ENCODE measurements at regions not wholly inside any gene's neighbourhood (a gene's known extent, or its start where the extent isn't known, plus 50 kb on each side); places are given as distances from the start of the nearest gene placed in this dataset.

DNA sequence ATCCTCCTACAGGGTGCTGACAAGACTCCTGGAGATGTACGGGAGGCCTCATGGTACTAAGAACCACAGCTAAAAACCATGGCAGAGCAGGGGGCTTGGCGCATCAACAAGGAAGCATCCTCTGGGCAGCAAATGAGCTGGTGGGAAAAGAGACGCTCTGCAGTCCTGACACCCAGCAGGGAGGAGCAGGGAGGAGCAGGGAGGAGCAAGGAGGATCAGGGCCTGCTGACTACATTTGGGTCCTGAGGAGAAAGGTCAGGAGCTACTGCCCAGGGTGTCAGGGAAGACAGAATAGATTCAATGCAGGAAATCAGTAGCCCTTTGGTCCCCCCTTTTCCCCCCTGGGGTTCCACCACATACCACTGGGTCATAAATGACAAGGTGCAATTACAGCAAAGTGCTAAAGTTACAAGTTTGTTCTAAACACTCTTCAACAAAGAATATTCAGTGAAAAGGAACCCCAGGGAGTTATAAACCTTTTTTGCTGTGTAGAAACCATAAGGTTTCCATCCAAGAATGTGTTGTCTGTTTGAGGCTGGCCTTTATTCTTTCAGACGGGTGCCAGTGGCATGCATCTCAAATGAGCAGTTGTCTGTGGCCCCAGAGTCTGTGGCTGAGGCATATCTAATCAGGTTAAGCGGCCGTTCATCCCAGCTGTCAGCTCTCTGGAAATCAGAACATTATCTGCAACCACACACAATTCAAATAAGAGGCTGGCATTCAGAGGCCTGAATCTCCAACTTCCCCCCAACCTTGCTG lies 325.0 kb downstream of the CDC5L start:
- no peak for DNase-seq (ENCODE audit: low read depth)

DNA sequence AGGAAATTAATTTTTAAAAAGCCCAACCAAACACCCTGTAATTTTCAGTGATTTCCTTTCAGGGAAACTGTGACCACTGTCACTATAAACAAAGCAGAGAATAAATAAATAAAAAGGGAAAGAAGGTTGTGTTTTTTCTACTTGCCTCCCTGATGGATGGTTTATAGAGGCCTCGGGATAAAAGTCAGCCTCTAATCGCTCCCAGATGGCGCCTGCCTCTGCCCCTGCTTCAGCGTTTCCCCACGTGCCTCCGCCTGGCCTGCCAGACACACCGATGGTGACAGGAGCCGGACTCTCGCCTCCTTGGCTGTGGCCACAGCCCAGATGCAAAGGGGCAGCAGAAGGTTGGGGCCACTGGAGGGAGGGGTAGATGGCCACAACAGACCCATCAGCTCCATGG lies 327.7 kb downstream of the CDC5L start:
- DNase-seq (ENCODE audit: low read depth) = no peak

DNA sequence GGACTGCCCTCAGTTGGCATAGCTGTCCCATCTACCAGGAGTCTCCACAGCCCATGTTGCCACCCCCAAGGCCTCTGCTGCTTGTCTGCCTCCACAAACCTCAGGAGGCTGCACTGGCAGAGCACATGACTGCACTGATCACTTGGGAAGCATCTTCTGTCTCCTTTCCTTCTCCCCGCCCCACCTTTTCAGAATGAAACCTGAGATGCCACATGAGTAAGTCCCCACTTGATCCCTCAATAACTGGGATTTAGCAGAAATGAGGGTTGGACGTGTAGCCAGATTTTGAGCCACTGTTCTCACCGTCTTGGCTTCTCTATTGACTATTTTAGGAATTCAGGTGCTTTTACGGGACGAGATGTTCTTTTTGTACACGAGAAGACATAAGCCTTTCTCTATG lies 328.4 kb downstream of the CDC5L start:
- no peak for DNase-seq (ENCODE audit: low read depth)

DNA sequence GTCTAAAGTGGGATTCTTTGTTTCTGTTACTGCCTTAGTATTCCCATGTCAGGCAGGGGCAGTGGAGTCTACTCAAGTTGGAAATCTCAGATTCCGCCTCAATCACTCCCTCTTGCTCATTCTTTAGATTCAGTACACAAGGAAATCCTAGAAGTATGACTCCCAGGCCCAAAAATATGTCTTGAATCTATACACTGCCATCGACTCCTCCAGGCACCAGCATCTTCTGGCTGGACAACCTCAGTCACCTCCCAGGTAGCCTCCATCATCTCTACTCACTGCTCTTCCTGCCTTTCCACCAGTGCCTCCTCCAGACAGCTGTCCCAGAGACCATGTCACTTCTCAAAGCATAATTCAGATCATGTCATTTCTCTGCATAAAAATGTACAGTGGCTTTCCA lies 329.9 kb downstream of the CDC5L start:
- DNase-seq (ENCODE audit: low read depth) = no peak

DNA sequence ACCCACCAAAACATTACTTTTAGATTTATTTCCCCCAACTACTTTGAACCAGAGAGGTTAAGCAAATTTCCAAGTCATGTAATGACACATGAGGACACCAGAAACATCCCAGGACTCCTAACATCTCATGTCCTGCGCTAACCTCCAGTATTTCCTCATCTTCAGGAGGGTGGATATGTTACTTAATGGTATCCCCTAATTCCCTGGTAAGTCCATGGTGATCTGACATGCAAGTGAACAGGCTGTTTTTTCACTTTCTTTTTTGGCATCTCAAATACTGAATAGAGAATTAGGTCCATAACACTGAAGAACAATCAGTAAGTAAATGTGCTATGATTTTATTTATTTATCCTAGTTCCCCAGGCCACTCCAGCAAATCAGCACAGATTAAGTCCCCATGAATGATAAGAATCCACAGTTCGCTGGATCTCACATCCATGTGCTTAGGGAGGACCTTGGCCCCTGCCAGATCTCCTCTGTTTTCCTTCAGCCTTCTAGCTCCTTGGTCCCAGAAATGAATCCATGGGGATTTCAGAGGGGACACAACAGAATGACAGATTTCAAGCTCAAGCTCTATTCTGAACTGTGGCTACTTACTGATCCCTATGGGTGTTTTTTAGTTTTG lies 334.6 kb downstream of the CDC5L start:
- no peak for DNase-seq (ENCODE audit: low read depth)

DNA sequence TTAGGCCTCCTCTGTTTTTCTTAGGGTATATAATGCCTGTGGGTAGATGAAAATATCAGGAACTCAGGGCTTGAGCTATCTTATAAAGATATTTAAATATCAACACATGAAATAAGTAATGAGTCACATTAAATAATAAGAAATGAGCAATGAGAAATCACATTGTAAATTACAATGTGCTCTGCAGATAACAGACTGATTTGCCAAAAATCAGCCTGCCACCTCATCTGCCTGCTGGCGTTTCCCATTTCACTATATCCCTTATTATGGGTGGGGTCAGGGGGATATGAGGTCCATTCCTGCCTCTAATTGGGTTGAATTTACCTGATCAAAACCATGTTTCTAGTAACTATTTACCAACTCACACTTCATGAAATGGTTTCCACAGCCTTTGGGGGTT lies 335.2 kb downstream of the CDC5L start:
- DNase-seq (ENCODE audit: low read depth) = no peak

DNA sequence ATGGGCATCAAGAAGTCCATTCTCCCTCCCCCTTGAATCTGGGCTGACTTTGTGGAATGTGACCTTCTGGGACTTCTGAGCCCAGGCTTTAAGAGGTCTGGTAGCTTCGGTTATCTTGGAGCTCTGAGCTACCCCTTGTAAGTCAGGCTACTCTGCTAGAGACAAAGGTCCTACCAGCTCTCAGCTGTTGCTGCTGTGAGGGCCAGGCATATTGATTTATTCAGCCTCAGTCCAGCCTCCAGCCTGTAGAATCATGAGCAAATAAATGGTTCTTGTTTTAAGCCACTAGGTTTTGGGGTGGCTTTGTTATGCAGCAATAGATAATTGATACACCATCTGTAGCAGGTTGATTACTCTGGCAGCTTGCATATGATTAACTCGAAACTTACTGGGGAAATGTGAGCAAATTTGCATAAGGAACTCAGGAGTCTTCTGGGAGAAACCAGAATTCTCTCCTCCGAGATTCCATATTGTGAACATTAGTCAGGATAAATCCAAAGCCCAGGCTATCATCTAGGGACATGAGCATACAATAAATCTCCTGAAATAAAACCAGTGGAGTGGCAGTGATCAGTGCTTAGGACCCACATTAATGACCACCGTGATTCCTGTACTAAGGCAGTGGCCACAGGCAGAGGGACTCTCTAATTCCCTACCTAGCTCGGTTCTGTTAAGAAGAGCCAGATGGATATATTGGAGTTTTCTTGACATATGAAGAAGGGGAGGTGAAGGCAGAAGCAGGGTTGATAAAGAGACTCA lies 336.1 kb downstream of the CDC5L start:
- DNase-seq (ENCODE audit: low read depth) = no peak

DNA sequence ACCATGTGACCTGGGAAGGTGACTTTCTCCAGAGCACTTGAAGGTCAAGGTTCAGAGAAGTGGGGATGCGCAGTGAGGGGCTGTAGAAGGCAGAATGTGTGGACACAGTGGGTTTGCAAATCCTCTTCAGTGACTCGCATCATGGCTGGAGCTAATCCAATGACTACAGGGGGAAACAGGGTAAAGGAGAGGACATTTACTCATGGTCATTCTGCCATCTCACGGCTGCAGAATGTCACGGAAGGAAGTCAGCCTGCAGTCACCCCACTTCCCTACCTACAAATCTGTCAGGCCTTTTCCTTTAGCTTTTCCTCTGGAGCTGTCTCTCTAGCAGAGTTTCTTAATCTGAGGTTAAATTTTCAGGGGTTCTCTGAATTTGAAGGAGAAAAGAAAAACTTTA lies 337.6 kb downstream of the CDC5L start:
- DNase-seq (ENCODE audit: low read depth) = no peak

DNA sequence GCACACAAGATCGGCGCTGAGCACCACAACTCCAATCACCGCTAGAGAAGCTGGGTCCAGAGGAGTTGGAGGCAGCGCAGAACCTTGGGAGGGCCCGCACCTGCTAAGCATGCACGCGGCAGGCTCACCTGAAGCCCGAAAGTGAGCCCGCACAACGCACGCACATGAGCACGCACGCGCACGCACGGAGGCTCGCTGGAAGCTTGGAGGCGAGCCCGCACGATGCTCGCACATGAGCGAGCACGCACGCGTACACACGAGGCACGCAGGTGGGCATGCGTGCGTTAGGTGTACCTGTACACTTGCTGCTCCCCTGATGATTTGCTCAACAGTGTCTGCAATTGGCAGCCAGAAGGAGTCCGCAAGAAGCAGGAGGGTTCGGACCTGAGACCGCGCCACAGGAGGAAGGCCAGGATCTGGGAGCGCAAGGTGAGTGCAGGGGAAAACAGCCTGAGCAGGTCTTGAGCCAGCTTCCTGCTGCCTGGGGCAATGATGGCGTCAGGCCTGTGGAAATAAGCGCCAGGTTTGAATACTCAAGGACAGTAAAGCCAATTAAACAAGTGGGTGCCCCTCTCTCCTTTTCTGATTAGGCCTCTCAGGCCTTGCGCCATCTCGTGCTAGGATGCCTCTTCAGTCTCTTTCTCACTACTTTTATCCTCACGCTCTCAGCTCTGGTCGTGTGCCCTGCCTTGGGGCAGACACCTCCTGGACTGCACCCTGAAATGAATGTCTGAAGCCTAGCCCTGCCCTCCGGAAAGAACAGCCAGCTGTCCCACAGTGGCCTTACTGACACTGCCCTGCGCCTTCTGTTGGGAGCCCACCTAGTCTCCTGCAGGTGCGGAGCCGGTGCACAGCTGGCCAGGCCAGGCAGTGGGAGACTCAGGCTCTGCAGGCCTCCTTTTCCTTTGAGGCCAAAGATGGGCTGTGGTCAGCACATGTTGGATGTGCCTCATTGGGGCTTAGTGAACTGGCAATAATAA lies 340.4 kb downstream of the CDC5L start:
- DNase-seq (ENCODE audit: low read depth) = no peak

DNA sequence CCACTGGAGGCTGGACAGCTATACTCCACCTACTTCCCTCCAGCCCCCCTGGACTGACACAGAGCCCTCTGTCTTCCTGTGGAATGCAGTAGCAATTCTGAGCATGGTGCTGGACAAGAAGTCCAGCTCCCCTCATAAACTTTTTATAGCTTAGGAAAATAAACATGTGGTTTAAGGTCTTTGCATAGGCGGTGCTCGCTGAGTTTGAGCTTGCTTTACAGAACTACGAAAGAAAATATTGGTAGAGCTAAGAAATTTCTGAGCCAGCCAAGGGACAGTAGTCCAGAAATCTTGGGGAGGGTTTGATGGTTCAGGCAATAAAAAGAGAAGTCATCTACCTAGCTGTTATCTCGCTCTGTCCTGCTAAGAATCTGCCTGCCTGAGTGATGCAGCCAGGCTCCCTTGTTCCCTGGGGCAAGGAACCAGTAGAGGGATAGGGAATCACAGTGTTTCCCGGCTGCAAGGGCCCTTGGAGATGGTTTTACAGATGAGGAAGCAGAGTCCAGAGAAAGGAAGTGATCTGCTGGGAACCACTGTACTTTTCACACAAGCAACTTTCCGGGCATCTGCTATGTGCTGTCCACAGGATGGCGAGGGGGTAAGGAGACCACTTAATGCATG lies 343.4 kb downstream of the CDC5L start:
- no peak for DNase-seq (ENCODE audit: low read depth)

DNA sequence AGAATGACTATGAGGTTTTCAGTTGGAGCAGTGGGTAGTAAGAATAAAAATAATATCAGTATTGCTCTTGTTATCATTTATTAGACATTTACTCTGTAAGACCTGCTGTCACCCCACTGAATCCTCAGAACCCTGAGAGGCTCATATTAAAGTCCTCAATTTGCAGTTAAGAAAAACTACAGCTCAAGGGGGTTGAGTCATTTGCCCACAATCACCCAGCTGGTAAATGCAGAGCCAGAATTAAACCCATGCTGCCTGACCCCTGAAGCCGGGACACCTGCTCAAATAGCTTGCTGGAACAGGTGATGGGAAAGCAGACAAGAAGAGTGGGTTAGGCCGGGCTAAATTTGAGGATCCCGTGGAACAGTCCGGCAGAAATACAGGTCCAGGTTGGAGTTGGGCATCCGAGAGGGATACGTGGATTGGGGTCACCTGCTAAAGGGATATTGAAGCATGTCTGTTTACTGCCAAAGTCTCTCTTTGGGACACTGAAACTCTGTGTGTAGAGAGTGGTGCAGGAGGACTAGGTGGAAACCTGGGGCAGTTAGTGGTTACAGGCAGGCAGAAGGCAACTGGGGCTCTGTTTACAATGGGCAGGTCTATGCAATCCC lies 344.1 kb downstream of the CDC5L start:
- no peak for DNase-seq (ENCODE audit: low read depth)

DNA sequence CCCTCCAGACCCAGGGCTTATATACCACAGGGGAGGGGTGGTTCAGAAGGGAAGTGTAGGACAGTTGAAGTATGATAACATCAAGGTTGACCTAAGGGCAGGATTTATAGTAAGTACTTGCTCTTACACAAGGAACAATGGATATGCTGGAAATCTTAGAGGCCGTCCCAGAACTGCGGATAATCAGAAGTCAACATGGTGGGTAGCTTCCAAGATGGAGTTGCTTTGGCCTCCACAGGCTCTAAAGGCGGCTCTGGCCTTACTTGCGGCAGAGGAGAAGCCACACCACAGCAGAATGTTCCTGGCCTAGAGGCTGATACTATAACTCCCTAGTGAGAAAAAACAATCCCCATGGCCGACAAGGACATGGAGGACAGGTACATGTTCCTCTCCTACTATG lies 344.7 kb downstream of the CDC5L start:
- no peak for DNase-seq (ENCODE audit: low read depth)

DNA sequence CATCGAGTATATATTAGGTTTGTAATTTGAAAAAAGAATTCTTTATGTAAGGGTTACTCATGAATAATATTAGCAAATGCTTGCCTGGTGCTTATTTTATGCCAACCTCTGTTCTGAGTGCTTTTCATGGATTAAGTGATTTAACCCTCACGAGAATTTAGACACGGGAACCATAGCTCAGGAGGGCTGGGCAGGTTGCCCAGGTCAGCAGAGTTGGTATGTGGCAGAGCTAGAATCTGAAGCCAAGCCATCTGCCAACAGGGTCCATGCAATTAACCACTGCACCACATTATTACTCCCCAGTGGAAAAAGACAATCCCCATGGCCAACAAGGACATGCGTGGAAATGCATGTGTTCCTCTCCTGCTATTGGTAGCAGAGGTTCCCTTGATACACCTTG lies 345.6 kb downstream of the CDC5L start:
- no peak for DNase-seq (ENCODE audit: low read depth)

DNA sequence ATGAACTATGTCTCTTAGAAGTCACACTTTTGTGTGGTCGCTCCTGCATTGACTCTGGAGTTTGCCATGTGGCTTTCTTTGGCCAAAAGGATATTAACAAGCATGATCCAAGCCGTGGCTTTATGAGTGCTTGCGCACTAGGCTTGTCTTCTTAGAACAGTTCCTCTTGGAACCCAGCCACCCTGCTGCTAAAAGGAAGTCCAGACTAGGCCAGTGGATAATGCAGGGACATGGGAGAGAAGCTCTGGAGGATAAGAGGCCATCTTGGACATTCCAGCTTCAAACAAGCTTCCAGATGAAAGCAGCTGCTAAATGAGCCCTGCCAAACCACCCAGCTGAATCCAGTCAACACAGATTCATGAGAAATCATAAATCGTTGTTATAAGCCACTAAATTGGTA lies 346.4 kb downstream of the CDC5L start:
- no peak for DNase-seq (ENCODE audit: low read depth)

DNA sequence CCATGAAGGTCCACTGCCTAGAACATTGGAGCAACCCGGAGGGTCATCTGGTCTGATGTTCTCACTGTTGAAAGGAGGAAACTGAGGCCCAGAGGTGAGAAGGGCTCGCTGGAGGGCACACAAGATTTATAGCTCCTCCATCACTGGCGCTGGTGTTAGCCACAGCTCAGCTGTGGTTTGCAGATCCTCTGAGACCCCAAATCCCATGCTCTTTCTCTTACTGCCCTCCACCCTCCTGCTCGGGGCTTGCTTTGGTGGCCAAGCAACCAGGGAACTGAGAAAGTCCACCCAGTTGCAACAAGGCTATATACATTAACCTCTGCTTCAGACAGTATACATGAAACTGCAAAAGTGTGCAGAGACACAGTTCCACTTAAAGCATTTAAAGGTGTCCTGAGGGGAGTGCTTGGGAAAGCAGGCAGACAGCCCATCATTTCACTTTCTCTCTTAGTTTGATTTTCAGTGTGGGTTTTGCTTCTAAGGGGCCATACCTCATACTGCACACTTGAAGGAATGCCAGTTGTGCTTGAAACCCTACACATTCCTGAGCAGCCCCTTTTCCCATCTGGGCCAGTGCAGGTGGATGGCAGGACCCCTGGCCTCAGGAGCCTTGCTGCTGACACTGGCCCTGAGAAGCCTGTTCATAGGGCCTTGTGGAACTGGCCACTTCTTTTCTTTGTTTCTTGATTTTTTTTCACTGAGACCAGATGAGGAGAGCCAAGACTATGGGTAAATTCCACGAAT lies 347.6 kb downstream of the CDC5L start:
- DNase-seq (ENCODE audit: low read depth) = no peak

DNA sequence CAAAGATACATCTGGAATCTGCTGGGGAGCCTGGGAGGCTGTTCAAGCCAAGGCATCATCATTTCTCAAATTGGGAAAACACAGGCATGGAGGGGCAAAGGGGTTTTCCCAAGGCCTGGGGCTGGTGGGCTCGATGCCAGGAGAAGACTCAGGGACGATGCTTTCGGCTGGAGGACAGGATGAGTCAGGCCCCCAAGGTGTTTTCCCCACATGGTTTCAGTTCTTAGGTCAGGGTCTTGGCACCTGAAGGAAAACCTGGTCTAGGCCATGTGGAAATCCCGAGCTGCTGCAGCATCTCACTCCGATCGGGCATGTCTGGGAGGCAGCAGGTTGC lies 348.1 kb downstream of the CDC5L start:
- no peak for DNase-seq (ENCODE audit: low read depth)

DNA sequence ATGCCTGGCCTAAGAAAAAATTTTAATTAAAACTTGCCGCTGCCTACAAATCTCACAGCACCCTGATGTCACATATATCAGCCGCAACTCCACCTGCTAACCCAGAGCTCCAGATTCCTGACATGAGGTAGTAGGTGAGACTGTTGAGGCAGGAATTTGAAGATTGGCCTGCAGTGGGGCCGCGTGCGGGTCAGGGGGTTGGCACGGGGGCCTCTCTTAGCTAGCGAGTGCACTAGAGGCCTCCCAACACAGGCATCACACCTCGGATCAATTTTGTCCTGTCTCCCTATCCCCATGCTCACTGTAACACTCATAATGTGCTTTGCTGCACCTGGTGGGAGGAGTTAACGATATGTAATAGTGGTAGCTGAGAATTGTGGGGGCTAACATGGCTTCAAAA lies 349.8 kb downstream of the CDC5L start:
- DNase-seq (ENCODE audit: low read depth) = no peak

DNA sequence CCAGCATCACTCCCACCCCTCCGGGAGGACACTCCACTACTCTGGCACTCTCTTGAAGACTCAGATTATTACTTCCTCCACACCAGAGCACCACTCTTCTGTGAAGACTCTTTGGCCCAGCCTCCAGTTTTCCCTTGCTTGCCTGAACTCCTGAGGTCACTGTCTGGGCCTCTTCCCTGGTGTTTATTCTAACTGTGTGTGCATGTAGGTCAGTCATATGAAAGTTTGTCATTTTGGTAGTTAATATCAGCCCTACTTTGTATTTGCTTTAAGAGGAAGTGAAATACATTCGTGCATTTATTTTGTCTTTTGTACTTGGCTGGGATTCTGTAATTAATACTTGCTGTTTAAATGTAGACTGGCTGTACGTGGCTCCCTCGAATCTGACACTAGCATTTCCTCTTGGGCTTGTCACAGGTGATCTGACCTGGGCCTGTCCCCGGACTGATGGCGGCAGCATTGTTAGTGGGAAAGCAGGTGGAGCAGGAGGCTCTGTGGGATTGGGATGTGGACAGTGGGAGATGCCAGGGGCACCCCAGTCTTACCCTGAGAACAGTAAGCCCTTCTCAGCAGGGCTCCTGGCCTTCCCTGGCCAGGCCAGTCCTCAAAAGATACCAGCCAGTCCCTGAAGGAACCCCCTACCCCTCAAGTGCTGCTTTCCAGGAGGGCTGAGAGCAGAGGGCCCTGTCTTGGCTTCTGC lies 350.5 kb downstream of the CDC5L start:
- DNase-seq (ENCODE audit: low read depth) = no peak

DNA sequence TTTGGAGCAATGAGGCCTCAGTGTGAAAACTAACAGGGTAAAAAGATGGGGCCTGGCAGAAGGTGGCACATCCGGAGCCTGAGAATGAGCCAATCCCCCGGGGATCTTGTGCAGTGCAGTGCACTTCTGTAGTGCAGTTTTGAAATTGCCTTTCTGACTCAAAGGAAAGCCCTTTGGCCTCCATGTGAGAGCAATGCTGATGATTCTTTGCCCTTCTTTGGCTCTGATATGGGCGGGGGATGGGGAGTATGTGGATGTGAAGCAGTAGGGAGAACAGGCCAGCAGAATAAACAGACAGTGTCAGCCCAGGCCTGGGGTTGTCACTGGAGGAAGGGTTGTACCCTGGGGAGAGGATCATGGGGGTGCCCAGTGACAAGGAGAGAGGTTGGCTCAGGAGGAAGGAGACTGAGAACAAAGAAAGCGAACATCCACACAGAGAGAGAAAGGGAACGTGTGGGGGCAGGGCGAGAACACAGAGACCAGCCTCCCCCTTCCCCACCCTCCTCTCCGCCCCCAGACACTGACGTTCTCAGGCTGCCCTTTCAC lies 351.2 kb downstream of the CDC5L start:
- DNase-seq (ENCODE audit: low read depth) = no peak

DNA sequence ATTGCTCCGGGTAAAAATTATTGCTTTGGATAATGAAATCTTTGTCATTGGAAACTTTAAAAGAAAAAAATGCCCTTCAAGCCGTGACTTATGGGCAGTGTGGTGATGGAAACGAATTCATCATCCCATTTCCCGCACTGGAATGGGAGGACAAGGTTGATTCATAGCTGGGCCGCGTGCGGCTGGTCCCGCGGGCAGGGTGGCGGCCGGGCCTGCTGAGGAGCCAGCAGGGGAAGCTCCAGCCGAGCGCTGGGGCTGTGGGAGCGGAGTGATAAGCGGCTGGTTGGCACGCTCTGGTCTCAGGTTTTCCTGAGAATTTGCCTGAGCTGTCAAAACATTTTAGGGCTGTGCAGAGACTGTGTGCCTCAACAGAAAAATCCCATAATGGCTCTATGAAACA lies 351.7 kb downstream of the CDC5L start:
- DNase-seq (ENCODE audit: low read depth) = no peak
